GM10266 (cell line): ENCODE measurements at regions not wholly inside any gene's neighbourhood (a gene's known extent, or its start where the extent isn't known, plus 50 kb on each side); places are given as distances from the start of the nearest gene placed in this dataset.
"Not testable (repeated sequence)": the region's sequence is repeated elsewhere in the genome, so short reads cannot be mapped to it uniquely, and the experiment has no call there.

Source experiments
- DNase-seq: peaks from one replicate; pipeline ENCODE4 v3.0.0; 2012; ENCODE audit errors: extremely low spot score
- CTCF ChIP-seq: IDR thresholded peaks from 2 replicates; pipeline ENCODE4 v1.5.1; 2012; ENCODE audit warnings: mild to moderate bottlenecking, low read depth; ENCODE audit not compliant: control insufficient read depth, insufficient read depth; ENCODE audit errors: missing control alignments

- TF ChIP-seq CTCF: no peak
- DNase-seq: no peak
These were observed 68.8 kb upstream of the CAPZB start for GRCh38 chr1:19554090-19554489.

- no peak for TF ChIP-seq CTCF
These were observed 67.1 kb upstream of the CAPZB start for GRCh38 chr1:19552291-19553010.

GRCh38 chr1:19551837-19552236 lies 66.5 kb upstream of the CAPZB start:
- not testable (repeated sequence) for DNase-seq

More at GRCh38 chr1:19552291-19553010, 67.1 kb upstream of the CAPZB start:
- DNase-seq: no peak

- DNase-seq: not testable (repeated sequence)
These were observed 65.1 kb upstream of the CAPZB start for GRCh38 chr1:19550437-19550836.

GRCh38 chr1:19547814-19548213 lies 62.5 kb upstream of the CAPZB start:
- no peak for DNase-seq
- TF ChIP-seq CTCF: no peak

- DNase-seq: no peak
- TF ChIP-seq CTCF: no peak
These were observed 51.2 kb upstream of the CAPZB start for GRCh38 chr1:19536519-19536918.

- TF ChIP-seq CTCF: no peak
- no peak for DNase-seq
These were observed 49.9 kb upstream of the CAPZB start for GRCh38 chr1:19535214-19535613.
